Tibial nerve (tissue), 3 donors: ENCODE measurements at regions not wholly inside any gene's neighbourhood (a gene's known extent, or its start where the extent isn't known, plus 50 kb on each side); places are given as distances from the start of the nearest gene placed in this dataset.

ENCODE experiments used
- POLR2A ChIP-seq, 2 donors: fragments of 450-650 bp; IDR thresholded peaks; one replicate each; pipeline ENCODE4 v1.6.1; 2017; ENCODE audit warnings: antibody characterized with exemption in 2 of 2, mild to moderate bottlenecking in 2 of 2, moderate library complexity in 2 of 2
- TF ChIP-seq, protein P1 (sequence below), 5 experiments: fragments of 200-600 bp in 3 of 5; fragments of 450-650 bp in 2 of 5; sonication (generic) in 3 of 5; IDR thresholded peaks; one replicate each; pipeline ENCODE4 v1.5.1; 2016 to 2019; ENCODE audit warnings: antibody characterized with exemption in 5 of 5, mild to moderate bottlenecking in 3 of 5, moderate library complexity in 2 of 5

DNA sequence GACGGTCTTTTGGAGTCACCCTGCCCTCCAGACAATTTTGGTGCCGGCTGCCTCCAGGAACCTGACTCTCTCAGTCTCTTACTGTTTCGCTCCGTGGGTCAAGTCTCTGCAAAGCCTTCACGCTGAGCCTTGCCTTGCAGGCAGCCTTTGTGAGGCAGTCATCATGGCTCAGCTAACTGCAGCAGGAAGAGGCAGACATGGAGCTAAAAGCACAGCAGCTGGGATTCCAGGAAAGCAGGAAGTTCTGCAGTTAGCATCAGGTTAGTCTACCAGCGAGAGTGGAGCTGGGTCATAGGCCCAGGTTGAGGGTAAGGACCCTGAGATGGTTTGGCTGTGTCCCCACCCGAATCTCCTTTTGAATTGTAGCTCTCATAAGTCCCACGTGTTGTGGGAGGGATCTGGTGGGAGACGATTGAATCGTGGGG, 305.4 kb downstream of the PCNX1 start:
- TF ChIP-seq, protein P1, sequence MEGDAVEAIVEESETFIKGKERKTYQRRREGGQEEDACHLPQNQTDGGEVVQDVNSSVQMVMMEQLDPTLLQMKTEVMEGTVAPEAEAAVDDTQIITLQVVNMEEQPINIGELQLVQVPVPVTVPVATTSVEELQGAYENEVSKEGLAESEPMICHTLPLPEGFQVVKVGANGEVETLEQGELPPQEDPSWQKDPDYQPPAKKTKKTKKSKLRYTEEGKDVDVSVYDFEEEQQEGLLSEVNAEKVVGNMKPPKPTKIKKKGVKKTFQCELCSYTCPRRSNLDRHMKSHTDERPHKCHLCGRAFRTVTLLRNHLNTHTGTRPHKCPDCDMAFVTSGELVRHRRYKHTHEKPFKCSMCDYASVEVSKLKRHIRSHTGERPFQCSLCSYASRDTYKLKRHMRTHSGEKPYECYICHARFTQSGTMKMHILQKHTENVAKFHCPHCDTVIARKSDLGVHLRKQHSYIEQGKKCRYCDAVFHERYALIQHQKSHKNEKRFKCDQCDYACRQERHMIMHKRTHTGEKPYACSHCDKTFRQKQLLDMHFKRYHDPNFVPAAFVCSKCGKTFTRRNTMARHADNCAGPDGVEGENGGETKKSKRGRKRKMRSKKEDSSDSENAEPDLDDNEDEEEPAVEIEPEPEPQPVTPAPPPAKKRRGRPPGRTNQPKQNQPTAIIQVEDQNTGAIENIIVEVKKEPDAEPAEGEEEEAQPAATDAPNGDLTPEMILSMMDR (IDR thresholded peaks at IDR 0.05): no peak
- TF ChIP-seq POLR2A (IDR thresholded peaks at IDR 0.05): no peak
